GM19397 (cell line): ENCODE measurements at regions not wholly inside any gene's neighbourhood (a gene's known extent, or its start where the extent isn't known, plus 50 kb on each side); places are given as distances from the start of the nearest gene placed in this dataset.

ENCODE experiments used
- ATAC-seq: cut with Tn5 transposase; IDR thresholded peaks from one replicate; pipeline ENCODE4 v1.9.1; 2021; ENCODE audit warnings: mild to moderate bottlenecking, moderate library complexity; ENCODE audit not compliant: unreplicated experiment

- no peak for ATAC-seq
These were observed 68.5 kb upstream of the PRR20G start for GRCh38 chr3:127356381-127356780.

GRCh38 chr3:127354761-127355160, 66.9 kb upstream of the PRR20G start:
- ATAC-seq: no peak

- ATAC-seq: no peak
These were observed 64.8 kb upstream of the PRR20G start for GRCh38 chr3:127352612-127353011.

- ATAC-seq: no peak
These were observed 64.0 kb upstream of the PRR20G start for GRCh38 chr3:127351775-127352350.

- no peak for ATAC-seq
These were observed 63.5 kb upstream of the PRR20G start for GRCh38 chr3:127351321-127351720.

GRCh38 chr3:127350172-127351050, 62.6 kb upstream of the PRR20G start:
- no peak for ATAC-seq

GRCh38 chr3:127349501-127350171, 61.8 kb upstream of the PRR20G start:
- ATAC-seq: no peak

- no peak for ATAC-seq
These were observed 54.9 kb upstream of the PRR20G start for GRCh38 chr3:127342735-127343134.

- ATAC-seq: no peak
These were observed 52.3 kb upstream of the PRR20G start for GRCh38 chr3:127339928-127340861.

- no peak for ATAC-seq
These were observed 51.2 kb upstream of the PRR20G start for GRCh38 chr3:127339016-127339415.

GRCh38 chr3:127337911-127338531, 50.2 kb upstream of the PRR20G start:
- ATAC-seq: no peak
